Trophoblast cell (in vitro differentiated cells and primary cell): ENCODE measurements at regions not wholly inside any gene's neighbourhood (a gene's known extent, or its start where the extent isn't known, plus 50 kb on each side); places are given as distances from the start of the nearest gene placed in this dataset.

Source experiments
- DNase-seq, 2 donors: peaks; one replicate each; pipeline ENCODE4 v3.0.0-alpha.2; 2016
- H2AFZ ChIP-seq: 2 replicates; pipeline ENCODE4 v1.6.1; 2013; ENCODE audit warnings: low read length, moderate library complexity, mild to moderate bottlenecking; ENCODE audit not compliant: insufficient read depth, poor library complexity
- H2AK5ac ChIP-seq: 2 replicates; pipeline ENCODE4 v1.6.1; 2013; ENCODE audit warnings: mild to moderate bottlenecking, low read length
- H2BK120ac ChIP-seq: 2 replicates; pipeline ENCODE4 v1.6.1; 2013; ENCODE audit warnings: low read length, mild to moderate bottlenecking, moderate library complexity; ENCODE audit not compliant: insufficient read depth, poor library complexity
- H2BK12ac ChIP-seq: 2 replicates; pipeline ENCODE4 v1.6.1; 2013; ENCODE audit warnings: mild to moderate bottlenecking, low read length, moderate library complexity
- H2BK5ac ChIP-seq: 2 replicates; pipeline ENCODE4 v1.6.1; 2013; ENCODE audit warnings: low read length, low read depth, moderate library complexity, mild to moderate bottlenecking; ENCODE audit not compliant: poor library complexity
- H3K14ac ChIP-seq: 2 replicates; pipeline ENCODE4 v1.6.1; 2013; ENCODE audit warnings: mild to moderate bottlenecking, low read length
- H3K18ac ChIP-seq: 2 replicates; pipeline ENCODE4 v1.6.1; 2013; ENCODE audit warnings: mild to moderate bottlenecking, low read length
- H3K23ac ChIP-seq: 2 replicates; pipeline ENCODE4 v1.6.1; 2013; ENCODE audit warnings: low read length
- H3K27ac ChIP-seq: 2 replicates; pipeline ENCODE4 v1.5.1; 2013; ENCODE audit warnings: low read depth, mild to moderate bottlenecking, inconsistent platforms, low read length, moderate library complexity
- H3K27me3 ChIP-seq: 2 replicates; pipeline ENCODE4 v1.6.1; 2013; ENCODE audit warnings: inconsistent platforms, mild to moderate bottlenecking, low read length, moderate library complexity; ENCODE audit not compliant: insufficient read depth
- H3K36me3 ChIP-seq, 2 experiments: 1 replicate in 1 of 2; 2 replicates in 1 of 2; pipeline ENCODE4 v1.6.1; 2013; ENCODE audit warnings: low read length in 2 of 2, mild to moderate bottlenecking in 2 of 2, moderate library complexity in 1 of 2; ENCODE audit not compliant: insufficient read depth in 2 of 2, control insufficient read depth in 1 of 2
- H3K4ac ChIP-seq: 2 replicates; pipeline ENCODE4 v1.6.1; 2013; ENCODE audit warnings: low read depth, mild to moderate bottlenecking, low read length, moderate library complexity
- H3K4me1 ChIP-seq, 2 experiments: 1 replicate in 1 of 2; 2 replicates in 1 of 2; pipeline ENCODE4 v1.6.1; 2013; ENCODE audit warnings: low read length in 2 of 2, mild to moderate bottlenecking in 2 of 2, moderate library complexity in 1 of 2; ENCODE audit not compliant: insufficient read depth in 2 of 2, control insufficient read depth in 1 of 2
- H3K4me2 ChIP-seq: 2 replicates; pipeline ENCODE4 v1.6.1; 2013; ENCODE audit warnings: inconsistent platforms, mild to moderate bottlenecking, low read length, moderate library complexity
- H3K4me3 ChIP-seq: 2 replicates; pipeline ENCODE4 v1.5.1; 2013; ENCODE audit warnings: mild to moderate bottlenecking, low read depth, low read length, inconsistent platforms
- H3K79me1 ChIP-seq: one replicate; pipeline ENCODE4 v1.6.1; 2013; ENCODE audit warnings: low read length
- H3K79me2 ChIP-seq: 2 replicates; pipeline ENCODE4 v1.6.1; 2013; ENCODE audit warnings: low read length, mild to moderate bottlenecking; ENCODE audit not compliant: control insufficient read depth, insufficient read depth, poor library complexity
- H3K9ac ChIP-seq: 2 replicates; pipeline ENCODE4 v1.6.1; 2013; ENCODE audit warnings: mild to moderate bottlenecking, low read length
- H3K9me3 ChIP-seq: 2 replicates; pipeline ENCODE4 v1.6.1; 2013; ENCODE audit warnings: low read depth, mild to moderate bottlenecking, control low read depth, inconsistent platforms, low read length; ENCODE audit not compliant: insufficient read depth
- H4K12ac ChIP-seq: 2 replicates; pipeline ENCODE4 v1.6.1; 2013; ENCODE audit warnings: low read depth, mild to moderate bottlenecking, low read length, moderate library complexity
- H4K8ac ChIP-seq: 2 replicates; pipeline ENCODE4 v1.6.1; 2013; ENCODE audit warnings: low read depth, mild to moderate bottlenecking, low read length, moderate library complexity
- H4K91ac ChIP-seq: one replicate; pipeline ENCODE4 v1.6.1; 2013; ENCODE audit warnings: low read depth, mild to moderate bottlenecking, low read length, moderate library complexity
- WGBS: extraction: QIAGEN DNeasy Blood & Tissue Kit; methylation state at CpG from one replicate; pipeline ENCODE4 v1.1.7; 2013; ENCODE audit warnings: missing lambda C conversion rate; ENCODE audit not compliant: insufficient read length, insufficient coverage; ENCODE audit errors: extremely low coverage; 5-methylcytosine and 5-hydroxymethylcytosine counted together

DNA sequence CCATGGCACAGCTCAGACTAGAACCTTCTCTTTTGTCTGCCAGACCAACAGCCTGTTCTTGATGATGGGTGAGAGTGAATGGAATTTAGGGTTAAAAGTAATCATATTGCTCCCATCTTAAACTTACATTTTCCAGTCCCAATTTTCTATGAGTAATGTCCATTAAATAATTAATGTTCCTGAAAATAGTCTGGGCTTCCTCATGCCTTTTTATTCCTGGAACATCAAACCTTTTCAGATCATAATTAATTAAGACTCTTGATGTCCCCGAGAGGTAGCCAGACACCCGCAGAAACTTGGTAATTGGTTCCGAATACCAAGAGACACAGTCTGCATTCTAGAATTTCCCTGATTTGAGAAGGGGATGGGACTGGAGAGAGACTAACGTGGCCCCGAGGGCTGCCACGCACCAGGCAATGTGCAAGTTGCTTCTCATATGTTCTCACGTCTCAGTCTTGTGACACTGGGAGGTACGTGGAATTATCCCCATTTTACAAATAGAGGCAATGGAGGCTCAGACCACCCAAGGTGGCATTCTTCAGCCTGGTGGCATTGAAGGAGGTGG is 78.6 kb upstream of the TOX2 start:
- no peak overlapping the region for H4K12ac ChIP-seq
- H3K79me2 ChIP-seq: no peaks in the 10 kb centered on the region
- H3K14ac ChIP-seq: no peak overlapping the region
- H3K79me1 ChIP-seq: no peaks in the 10 kb centered on the region
- H3K27ac ChIP-seq: no peak overlapping the region
- no peak overlapping the region for H4K91ac ChIP-seq
- no peak overlapping the region for H3K9ac ChIP-seq
- no peak overlapping the region for H4K8ac ChIP-seq
- WGBS: no CpG with 5 or more reads among the region's 8 CpGs
- H3K18ac ChIP-seq: no peak overlapping the region
- no peak for DNase-seq
- H3K23ac ChIP-seq: no peak overlapping the region
- no peaks in the 10 kb centered on the region for H3K4me1 ChIP-seq
- no peak overlapping the region for H3K4me2 ChIP-seq
- no peak overlapping the region for H3K4ac ChIP-seq
- no peaks in the 10 kb centered on the region for H3K27me3 ChIP-seq
- no peak overlapping the region for H2BK5ac ChIP-seq
- no peak overlapping the region for H2BK120ac ChIP-seq
- H2BK12ac ChIP-seq: no peak overlapping the region
- H2AFZ ChIP-seq: no peak overlapping the region
- H3K9me3 ChIP-seq: no peaks in the 10 kb centered on the region
- H3K36me3 ChIP-seq: no peaks in the 10 kb centered on the region
- no peak overlapping the region for H2AK5ac ChIP-seq
- H3K4me3 ChIP-seq: no peak overlapping the region

DNA sequence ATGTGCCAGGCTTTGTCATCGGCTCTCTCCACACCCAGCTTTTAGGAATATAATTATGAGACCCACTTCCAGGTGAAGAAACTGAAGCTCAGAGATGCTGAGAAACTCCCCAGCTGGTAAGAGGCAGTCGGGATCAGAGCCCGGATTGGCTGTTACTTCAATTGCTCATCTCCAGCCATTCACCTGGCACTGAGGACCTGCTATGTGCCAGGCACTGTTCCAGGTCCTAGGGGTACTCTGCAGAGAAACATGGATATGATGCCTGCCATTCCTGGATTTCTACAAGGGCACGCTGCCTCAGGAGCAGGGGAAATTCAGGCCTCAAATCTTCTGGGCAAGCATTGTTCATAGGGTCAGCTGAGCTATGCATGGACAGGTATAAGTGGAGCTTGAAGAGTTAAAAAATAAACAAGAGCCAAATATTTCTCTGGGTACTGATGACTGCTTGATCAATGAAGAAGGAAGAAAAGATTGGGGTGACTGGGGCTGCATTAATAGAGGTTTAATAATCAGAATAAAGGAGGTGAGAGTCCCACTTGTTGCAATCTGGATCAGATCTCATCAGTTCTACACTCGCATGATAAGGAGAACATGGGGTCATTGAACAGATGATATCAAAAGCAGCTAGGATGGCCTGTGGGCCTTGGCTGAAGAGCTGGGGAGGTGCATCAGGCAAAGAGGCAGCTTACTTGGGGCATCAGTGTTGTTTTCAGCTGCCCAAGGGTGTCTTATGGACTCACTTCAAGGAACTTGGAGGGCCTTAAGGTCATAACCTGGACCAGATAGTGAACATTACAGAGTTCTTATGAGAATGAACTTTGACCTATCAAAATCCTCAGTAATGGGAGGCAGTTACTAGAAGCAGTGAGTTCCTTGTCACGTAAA is 80.9 kb upstream of the TOX2 start:
- no peak overlapping the region for H4K91ac ChIP-seq
- H3K14ac ChIP-seq: no peak overlapping the region
- H3K4me2 ChIP-seq: no peak overlapping the region
- H3K27ac ChIP-seq: no peak overlapping the region
- no peak overlapping the region for H2AFZ ChIP-seq
- no peaks in the 10 kb centered on the region for H3K4me1 ChIP-seq
- H3K79me1 ChIP-seq: no peaks in the 10 kb centered on the region
- WGBS: no CpG with 5 or more reads among the region's 6 CpGs
- no peaks in the 10 kb centered on the region for H3K36me3 ChIP-seq
- no peak overlapping the region for H2AK5ac ChIP-seq
- H4K8ac ChIP-seq: no peak overlapping the region
- no peak overlapping the region for H4K12ac ChIP-seq
- no peak overlapping the region for H3K18ac ChIP-seq
- H3K27me3 ChIP-seq: no peaks in the 10 kb centered on the region
- H3K4ac ChIP-seq: no peak overlapping the region
- H2BK5ac ChIP-seq: no peak overlapping the region
- H3K9me3 ChIP-seq: no peaks in the 10 kb centered on the region
- H3K9ac ChIP-seq: no peak overlapping the region
- no peak for DNase-seq
- no peak overlapping the region for H2BK120ac ChIP-seq
- no peak overlapping the region for H2BK12ac ChIP-seq
- H3K79me2 ChIP-seq: no peaks in the 10 kb centered on the region
- H3K4me3 ChIP-seq: no peak overlapping the region
- no peak overlapping the region for H3K23ac ChIP-seq

DNA sequence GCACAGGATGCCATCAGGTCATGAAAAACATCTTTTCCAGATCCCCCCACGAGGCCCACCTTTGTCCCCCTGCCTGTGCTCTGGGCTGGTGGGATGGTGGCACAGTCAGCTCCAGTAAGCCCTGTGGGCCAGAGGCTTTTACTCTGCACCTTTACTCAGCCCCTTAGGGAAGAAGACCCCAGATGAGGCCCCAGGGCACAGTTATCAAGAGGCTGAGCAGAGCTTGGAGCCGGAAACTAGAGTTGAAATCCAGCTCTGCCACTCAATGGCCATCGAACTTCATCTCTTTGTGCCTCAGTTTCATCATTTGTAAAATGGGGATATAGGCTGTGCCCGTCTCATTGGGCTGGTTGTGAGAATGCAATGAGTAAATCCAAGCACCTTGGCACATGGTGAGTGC is 81.7 kb upstream of the TOX2 start:
- Histone ChIP-seq H3K4me3 (no peak overlapping the region), H3K9ac (no peak overlapping the region), H2BK120ac (no peak overlapping the region), H4K8ac (no peak overlapping the region), H3K18ac (no peak overlapping the region), H2AFZ (no peak overlapping the region), H2BK12ac (no peak overlapping the region), H3K23ac (no peak overlapping the region), H3K36me3 (no peaks in the 10 kb centered on the region), H2AK5ac (no peak overlapping the region), H3K27me3 (no peaks in the 10 kb centered on the region), H3K79me1 (no peaks in the 10 kb centered on the region), H3K9me3 (no peaks in the 10 kb centered on the region), H4K12ac (no peak overlapping the region), H3K4me1 (no peaks in the 10 kb centered on the region), H3K27ac (no peak overlapping the region), H3K4ac (no peak overlapping the region), H4K91ac (no peak overlapping the region), H2BK5ac (no peak overlapping the region), H3K4me2 (no peak overlapping the region), H3K14ac (no peak overlapping the region), H3K79me2 (no peaks in the 10 kb centered on the region)
- no peak for DNase-seq
- WGBS: no CpG with 5 or more reads among the region's 4 CpGs

DNA sequence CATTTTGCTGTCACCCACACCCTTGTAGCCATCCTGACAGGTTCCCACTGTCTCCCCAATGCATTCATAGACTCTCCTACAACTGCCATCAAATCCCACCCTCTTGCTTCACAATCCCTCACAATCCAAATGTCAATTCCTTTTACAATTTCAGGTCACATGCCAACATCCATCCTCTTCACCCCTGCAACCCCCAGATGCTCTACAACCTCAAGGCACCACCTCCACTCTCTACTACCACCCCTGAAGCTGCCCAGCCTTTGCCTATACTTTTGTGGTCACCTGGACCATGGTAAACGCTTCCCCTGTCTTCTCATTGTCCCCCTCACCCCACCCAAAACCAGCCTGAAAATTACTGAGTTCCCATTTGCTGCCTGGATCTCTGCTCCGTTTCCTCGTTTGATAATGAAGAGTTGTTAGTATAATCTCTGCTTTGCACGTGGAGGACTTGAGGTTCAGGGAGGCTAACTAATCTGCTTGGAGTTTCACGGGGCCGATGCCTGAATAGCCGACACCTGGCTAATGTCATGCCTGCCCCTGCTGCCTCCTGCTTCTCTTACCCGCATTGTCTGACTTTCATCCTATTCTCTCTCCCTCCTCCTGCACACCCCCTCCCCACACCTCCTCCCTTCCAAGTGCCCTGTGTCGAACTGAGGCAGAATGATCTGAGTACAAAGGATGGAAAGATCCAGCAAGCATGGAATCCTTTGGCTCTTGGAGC is 82.4 kb upstream of the TOX2 start:
- H3K79me1 ChIP-seq: no peaks in the 10 kb centered on the region
- no peaks in the 10 kb centered on the region for H3K4me1 ChIP-seq
- no peak overlapping the region for H3K4ac ChIP-seq
- no peak overlapping the region for H3K27ac ChIP-seq
- no peak overlapping the region for H3K4me3 ChIP-seq
- H2BK12ac ChIP-seq: no peak overlapping the region
- no peaks in the 10 kb centered on the region for H3K9me3 ChIP-seq
- DNase-seq: no peak
- WGBS: no CpG with 5 or more reads among the region's 9 CpGs
- no peak overlapping the region for H4K91ac ChIP-seq
- H3K36me3 ChIP-seq: no peaks in the 10 kb centered on the region
- H4K12ac ChIP-seq: no peak overlapping the region
- H4K8ac ChIP-seq: no peak overlapping the region
- no peak overlapping the region for H2AK5ac ChIP-seq
- H3K9ac ChIP-seq: no peak overlapping the region
- no peak overlapping the region for H2BK5ac ChIP-seq
- no peak overlapping the region for H2AFZ ChIP-seq
- no peak overlapping the region for H3K4me2 ChIP-seq
- H2BK120ac ChIP-seq: no peak overlapping the region
- no peaks in the 10 kb centered on the region for H3K27me3 ChIP-seq
- H3K14ac ChIP-seq: no peak overlapping the region
- no peak overlapping the region for H3K18ac ChIP-seq
- no peak overlapping the region for H3K23ac ChIP-seq
- no peaks in the 10 kb centered on the region for H3K79me2 ChIP-seq
